ENCODE measurements at regions not wholly inside any gene's neighbourhood (a gene's known extent, or its start where the extent isn't known, plus 50 kb on each side); places are given as distances from the start of the nearest gene placed in this dataset.

DNA sequence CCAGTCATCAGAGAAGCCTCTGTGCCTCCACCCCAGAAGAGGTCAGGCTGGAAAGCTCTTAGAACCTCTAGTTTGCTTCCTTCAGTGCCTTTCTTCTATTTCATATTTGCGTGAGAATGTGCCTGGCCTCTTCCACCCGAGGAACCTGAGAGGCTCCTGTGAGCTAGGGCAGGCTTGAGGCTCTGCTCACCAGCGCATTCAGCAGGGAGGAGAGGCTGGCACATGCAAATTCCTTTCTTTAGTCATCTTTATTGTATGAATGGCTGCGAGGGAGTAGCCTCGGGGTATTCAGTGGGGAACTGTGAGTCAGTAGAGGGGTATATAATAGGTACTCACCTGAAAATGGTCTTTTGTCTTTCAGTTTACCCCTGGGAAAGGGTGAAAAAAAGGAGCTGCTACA, 268.3 kb downstream of the ABCC12 start:
- Histone ChIP-seq H3K4me3 (no peak overlapping the region), H3K4me1 (no peaks in the 10 kb centered on the region), H3K27ac (no peak overlapping the region), H3K36me3 (no peaks in the 10 kb centered on the region), H3K27me3 (no peaks in the 10 kb centered on the region), H3K9me3 (no peaks in the 10 kb centered on the region)
- no peak for DNase-seq (ENCODE audit: low spot score in 2 of 2)
- TF ChIP-seq, protein P1, sequence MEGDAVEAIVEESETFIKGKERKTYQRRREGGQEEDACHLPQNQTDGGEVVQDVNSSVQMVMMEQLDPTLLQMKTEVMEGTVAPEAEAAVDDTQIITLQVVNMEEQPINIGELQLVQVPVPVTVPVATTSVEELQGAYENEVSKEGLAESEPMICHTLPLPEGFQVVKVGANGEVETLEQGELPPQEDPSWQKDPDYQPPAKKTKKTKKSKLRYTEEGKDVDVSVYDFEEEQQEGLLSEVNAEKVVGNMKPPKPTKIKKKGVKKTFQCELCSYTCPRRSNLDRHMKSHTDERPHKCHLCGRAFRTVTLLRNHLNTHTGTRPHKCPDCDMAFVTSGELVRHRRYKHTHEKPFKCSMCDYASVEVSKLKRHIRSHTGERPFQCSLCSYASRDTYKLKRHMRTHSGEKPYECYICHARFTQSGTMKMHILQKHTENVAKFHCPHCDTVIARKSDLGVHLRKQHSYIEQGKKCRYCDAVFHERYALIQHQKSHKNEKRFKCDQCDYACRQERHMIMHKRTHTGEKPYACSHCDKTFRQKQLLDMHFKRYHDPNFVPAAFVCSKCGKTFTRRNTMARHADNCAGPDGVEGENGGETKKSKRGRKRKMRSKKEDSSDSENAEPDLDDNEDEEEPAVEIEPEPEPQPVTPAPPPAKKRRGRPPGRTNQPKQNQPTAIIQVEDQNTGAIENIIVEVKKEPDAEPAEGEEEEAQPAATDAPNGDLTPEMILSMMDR (IDR thresholded peaks at IDR 0.05), result no peak
- TF ChIP-seq POLR2AphosphoS5 (IDR thresholded peaks at IDR 0.05), result no peak
- no peak for TF ChIP-seq POLR2A (IDR thresholded peaks at IDR 0.05)
- intact Hi-C loops (cut with DNase I; ENCODE audit: low total_unique reads), result no loop called here

DNA sequence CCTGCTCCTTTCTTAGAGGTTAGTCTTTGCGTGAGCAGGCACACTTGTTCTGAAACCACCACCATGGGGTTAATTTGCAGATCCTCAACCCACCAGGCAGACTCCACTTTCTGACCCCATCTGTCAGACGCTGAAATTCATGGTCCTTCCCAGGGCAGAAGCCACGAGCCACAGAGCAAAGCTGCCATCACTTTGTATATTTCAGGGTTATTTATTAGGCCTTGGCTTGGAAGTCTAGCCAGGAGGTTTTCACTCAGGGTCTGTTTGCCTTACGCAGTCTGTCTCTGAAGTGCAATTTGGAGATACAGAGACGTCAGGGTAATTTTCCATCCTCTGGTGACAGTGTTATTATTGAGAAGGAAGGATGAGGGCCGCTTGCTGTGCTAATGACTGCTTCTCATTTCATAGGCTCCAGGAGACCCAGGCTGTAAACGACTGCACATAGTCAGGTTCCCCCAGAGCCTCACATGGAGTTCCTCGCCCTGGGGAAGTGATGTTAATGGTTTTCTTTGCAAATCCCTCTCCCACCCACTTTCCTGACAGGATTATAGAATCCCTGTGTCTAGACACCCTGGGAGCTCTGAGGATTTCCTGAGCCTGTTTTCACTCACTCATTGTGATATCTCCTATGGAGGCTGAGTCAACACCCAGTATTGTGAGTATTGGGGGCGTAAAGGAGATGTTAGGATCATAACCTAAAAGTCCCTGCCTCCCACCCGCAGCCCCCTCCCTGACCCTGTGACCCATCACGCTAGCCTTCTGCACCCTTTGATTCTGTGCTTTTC, 269.0 kb downstream of the ABCC12 start:
- no peak for DNase-seq (ENCODE audit: low spot score in 2 of 2)
- Histone ChIP-seq H3K27me3 (no peaks in the 10 kb centered on the region), H3K4me3 (no peak overlapping the region), H3K27ac (no peak overlapping the region), H3K4me1 (no peaks in the 10 kb centered on the region), H3K9me3 (no peaks in the 10 kb centered on the region), H3K36me3 (no peaks in the 10 kb centered on the region)
- intact Hi-C loops (cut with DNase I; ENCODE audit: low total_unique reads), result no loop called here
- TF ChIP-seq, protein P1 (IDR thresholded peaks at IDR 0.05), result no peak

DNA sequence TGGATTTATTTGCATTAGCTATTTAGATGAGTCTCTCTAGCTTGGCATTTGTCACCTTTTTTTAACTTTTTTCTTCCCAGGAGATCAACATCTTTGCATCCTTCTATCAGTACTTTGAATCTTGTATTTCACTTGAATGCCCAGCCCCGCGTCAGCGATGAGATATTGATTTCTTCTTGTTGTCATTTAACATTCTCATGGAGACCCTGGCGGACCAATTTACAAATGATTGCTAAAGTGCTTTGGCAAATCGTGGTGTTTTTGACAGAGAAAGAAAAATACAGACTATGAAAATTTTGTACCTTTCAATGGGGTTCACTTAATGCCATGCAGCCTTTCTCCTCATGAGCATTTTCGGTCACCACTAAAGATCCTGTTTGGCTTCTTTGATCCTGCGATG, 269.7 kb downstream of the ABCC12 start:
- Histone ChIP-seq H3K36me3 (no peaks in the 10 kb centered on the region), H3K4me3 (no peak overlapping the region), H3K4me1 (no peaks in the 10 kb centered on the region), H3K27ac (no peak overlapping the region), H3K27me3 (no peaks in the 10 kb centered on the region), H3K9me3 (no peaks in the 10 kb centered on the region)
- intact Hi-C loops (cut with DNase I; ENCODE audit: low total_unique reads), result no loop called here
- TF ChIP-seq POLR2AphosphoS5 (IDR thresholded peaks at IDR 0.05), result no peak
- TF ChIP-seq, protein P1 (IDR thresholded peaks at IDR 0.05), result no peak
- DNase-seq (ENCODE audit: low spot score in 2 of 2), result no peak

DNA sequence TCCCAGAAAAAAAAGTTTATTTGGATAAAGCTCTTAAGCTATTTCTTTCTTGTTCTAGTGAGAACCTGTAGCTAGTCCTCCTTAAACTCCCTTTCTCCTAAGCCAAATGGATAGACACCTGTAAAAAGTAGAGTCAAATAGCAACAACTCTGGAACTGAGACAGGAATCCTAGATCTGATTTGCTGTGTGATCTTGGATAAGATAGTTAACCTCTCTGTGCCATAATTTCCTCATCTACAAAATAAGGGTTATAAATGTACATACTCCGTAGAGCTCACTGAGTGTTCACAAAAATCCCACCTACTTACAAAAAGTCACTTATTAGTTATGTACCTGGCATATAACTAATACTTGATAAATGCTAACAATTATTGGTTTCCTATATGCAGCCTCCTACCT, 270.3 kb downstream of the ABCC12 start:
- H3K9me3 ChIP-seq, result no peaks in the 10 kb centered on the region
- no peaks in the 10 kb centered on the region for H3K27me3 ChIP-seq
- intact Hi-C loops (cut with DNase I; ENCODE audit: low total_unique reads), result no loop called here
- no peaks in the 10 kb centered on the region for H3K4me1 ChIP-seq
- no peak overlapping the region for H3K27ac ChIP-seq
- H3K36me3 ChIP-seq, result no peaks in the 10 kb centered on the region
- no peak overlapping the region for H3K4me3 ChIP-seq
- TF ChIP-seq, protein P1 (IDR thresholded peaks at IDR 0.05), result no peak
- TF ChIP-seq POLR2A (IDR thresholded peaks at IDR 0.05), result no peak
- no peak for TF ChIP-seq POLR2AphosphoS5 (IDR thresholded peaks at IDR 0.05)
- DNase-seq (ENCODE audit: low spot score in 2 of 2), result no peak

- intact Hi-C loops (cut with DNase I; ENCODE audit: low total_unique reads), result no loop called here
- Histone ChIP-seq H3K4me3 (no peak overlapping the region), H3K36me3 (no peaks in the 10 kb centered on the region), H3K27ac (no peak overlapping the region), H3K27me3 (no peaks in the 10 kb centered on the region), H3K4me1 (no peaks in the 10 kb centered on the region), H3K9me3 (no peaks in the 10 kb centered on the region)
- no peak for DNase-seq (ENCODE audit: low spot score in 2 of 2)
- TF ChIP-seq, protein P1 (IDR thresholded peaks at IDR 0.05), result no peak
- TF ChIP-seq POLR2AphosphoS5 (IDR thresholded peaks at IDR 0.05) (no peak), POLR2A (IDR thresholded peaks at IDR 0.05) (no peak)
Observed at GRCh38 chr16:47884116-47884725, 271.6 kb downstream of the ABCC12 start.
